GM19438 (cell line): ENCODE measurements at regions not wholly inside any gene's neighbourhood (a gene's known extent, or its start where the extent isn't known, plus 50 kb on each side); places are given as distances from the start of the nearest gene placed in this dataset.
"Not testable (repeated sequence)": the region's sequence is repeated elsewhere in the genome, so short reads cannot be mapped to it uniquely, and the experiment has no call there.

ENCODE experiments used
- ATAC-seq: cut with Tn5 transposase; IDR thresholded peaks from one replicate; pipeline ENCODE4 v1.9.1; 2021; ENCODE audit warnings: low read depth; ENCODE audit not compliant: unreplicated experiment

DNA sequence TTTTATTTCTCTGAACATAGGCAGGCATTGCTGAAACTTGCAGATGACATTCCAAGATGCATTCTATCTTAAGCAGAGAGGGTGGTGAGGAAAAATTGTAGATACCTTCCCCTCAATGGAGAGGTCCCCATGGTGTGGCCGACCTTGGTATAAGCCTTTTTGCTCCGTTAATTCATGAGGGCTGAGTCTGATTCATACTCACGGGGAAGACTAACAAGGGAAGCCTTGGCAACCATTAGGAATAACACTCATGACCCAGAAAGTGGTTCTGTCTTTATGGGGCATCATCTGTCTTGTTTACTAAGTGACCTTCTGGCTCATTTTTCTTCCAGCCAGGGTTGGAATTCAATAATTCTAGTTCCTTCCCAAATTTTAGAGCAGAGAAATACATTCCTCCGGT lies 148.3 kb downstream of the ADRA2C start:
- not testable (repeated sequence) for ATAC-seq

DNA sequence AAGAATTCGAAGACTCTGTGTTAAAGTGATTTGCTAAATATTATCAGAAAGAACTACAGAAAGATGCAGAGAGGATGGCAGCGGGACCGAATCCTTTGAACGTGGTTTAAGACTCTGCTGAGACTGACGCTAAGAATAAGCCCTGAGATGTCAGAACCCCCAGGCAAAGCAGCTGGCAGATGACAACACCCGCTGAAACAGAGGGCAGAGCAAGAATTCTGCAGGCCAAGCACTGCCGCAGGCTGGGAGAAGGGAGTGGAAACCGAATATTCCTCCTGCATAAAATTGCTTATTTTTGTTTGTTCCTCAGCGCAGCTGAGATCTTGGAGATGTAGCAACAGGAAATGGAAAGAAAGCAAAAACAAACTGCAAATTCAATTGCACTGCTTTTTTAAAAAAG lies 153.3 kb downstream of the ADRA2C start:
- ATAC-seq = not testable (repeated sequence)

DNA sequence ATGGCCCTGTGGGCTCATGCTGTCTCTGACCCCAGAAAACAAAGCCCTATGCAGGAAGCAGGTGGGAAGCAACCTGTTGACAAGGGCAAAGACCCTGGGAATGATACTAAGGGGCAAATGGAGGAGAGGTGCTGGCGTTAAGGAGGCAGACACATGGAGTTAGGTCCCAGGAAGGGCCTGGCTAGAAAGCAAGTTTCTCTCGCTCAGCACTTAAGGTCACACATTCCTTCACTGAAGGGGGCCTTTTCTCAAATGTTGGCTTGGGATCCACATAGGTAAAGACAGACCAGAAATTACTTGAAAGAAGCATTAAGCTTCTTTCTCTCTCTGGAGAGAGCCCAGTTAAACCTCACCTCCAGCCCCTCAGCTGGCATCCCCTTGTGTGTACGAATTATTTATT lies 155.7 kb downstream of the ADRA2C start:
- not testable (repeated sequence) for ATAC-seq

DNA sequence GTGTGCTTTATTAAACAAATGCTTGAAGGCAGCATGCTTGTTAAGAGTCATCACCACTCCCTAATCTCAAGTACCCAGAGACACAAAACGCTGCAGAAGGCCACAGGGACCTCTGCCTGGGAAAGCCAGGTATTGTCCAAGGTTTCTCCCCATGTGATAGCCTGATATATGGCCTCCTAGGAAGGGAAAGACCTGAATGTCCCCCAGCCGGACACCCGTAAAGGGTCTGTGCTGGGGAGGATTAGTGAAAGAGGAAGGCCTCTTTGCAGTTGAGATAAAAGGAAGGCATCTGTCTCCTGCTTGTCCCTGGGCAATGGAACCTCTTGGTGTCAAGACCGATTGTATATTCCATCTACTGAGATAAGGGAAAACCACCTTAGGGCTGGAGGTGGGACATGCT lies 159.7 kb downstream of the ADRA2C start:
- not testable (repeated sequence) for ATAC-seq

DNA sequence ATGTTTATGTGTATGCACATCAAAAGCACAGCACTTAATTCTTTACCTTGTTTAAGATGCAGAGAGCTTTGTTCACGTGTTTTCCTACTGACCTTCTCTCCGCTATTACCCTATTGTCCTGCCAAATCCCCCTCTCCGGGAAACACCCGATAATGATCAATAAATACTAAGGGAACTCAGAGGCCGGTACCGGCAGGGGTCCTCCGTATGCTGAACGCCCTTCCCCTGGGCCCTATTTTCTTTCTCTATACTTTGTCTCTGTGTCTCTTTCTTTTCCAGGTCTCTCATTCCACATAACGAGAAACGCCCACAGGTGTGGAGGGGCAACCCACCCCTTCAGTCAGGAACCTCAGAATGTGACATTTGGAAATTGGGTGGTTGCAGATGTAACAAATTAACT lies 160.1 kb downstream of the ADRA2C start:
- ATAC-seq = not testable (repeated sequence)

DNA sequence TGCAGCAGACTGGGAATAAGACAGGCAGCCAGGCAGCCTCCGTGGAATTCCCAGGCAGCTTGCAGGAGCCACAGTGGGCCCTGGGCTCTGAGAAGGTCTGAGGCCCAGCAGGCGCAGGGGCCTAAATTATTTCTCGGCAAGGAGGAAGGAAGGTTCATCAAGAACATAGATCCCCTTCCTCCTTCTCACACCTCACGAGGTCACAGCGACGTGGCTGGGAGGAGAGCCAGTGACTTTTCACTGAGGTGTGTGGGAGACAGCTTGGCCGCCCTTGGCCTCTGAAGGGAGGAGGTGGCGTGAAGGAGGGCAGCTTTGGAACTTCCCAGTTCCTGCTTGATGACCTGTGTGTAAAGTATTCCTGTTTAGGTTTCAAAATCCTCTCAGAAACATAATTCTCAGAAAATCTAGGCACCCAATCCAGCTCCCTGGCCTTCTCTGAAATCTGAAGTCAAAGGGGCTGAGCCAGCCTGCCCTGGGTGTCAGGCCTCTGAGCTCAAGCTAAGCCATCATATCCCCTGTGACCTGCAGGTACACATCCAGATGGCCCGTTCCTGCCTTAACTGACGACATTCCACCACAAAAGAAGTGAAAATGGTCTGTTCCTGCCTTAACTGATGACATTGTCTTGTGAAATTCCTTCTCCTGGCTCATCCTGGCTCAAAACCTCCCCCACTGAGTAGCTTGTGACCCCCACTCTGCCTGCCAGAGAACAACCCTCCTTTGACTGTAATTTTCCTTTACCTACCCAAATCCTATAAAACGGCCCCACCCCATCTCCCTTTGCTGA lies 161.0 kb downstream of the ADRA2C start:
- ATAC-seq = not testable (repeated sequence)

DNA sequence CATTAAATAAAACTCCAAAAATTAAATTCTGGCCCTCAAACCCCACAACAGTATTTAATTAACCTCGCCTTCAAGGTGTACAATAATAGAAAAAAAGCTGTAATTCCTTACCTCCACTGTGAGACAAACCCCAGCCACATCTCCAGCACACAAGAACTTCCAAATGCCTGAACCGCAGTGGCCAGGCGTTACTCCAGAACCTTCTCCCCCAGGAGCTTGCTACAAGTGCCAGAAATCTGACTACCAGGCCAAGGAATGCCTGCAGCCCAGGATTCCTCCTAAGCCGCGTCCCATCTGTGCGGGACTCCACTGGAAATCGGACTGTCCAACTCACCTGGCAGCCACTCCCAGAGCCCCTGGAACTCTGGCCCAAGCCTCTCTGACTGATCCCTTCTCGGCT lies 163.2 kb downstream of the ADRA2C start:
- ATAC-seq = not testable (repeated sequence)

DNA sequence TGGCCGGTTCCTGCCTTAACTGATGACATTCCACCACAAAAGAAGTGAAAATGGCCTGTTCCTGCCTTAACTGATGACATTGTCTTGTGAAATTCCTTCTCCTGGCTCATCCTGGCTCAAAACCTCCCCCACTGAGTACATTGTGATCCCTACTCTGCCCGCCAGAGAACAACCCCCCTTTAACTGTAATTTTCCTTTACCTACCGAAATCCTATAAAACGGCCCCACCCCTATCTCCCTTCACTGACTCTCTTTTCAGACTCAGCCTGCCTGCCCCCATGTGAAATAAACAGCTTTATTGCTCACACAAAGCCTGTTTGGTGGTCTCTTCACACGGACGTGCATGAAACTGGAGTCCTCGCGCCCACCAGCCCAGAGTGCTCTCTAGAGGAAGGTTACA lies 166.5 kb downstream of the ADRA2C start:
- not testable (repeated sequence) for ATAC-seq

DNA sequence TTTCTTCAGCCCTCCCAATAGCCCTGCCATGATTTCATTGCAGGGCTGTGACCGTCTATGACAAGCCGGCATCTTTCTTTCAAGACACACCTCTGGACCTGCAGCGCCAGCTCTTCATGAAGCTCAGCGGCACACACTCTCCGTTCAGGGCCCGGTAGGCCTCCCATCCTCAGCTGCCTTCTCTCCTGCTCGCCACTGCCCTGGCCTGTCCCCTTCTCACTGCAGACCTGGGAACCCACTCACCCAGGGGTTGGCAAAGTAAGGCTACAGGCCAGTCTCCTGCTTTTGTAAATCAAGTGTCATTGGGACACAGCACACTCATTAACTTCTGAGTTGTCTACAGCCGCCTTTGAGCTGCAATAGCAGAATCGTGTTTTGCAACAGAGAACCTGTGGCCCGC lies 169.2 kb downstream of the ADRA2C start:
- not testable (repeated sequence) for ATAC-seq

DNA sequence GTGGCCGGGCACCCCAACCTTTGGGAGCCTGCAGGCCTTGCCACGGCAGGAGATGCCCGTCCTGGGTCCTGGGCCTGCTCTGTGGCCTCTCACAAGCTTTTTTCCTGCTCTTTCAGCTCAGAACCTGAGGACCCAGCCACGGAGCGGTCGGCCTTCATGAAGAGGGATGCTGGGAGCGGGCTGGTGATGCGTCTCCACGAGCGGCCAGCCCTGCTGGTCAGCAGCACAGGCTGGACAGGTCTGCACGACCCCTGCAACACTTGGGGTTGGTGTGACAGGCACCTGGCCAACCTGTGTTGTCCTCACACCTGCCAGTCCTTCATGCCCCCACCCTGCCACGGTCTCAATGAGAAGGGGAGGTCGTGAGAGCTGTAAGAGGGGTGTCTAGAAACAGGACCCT lies 170.0 kb downstream of the ADRA2C start:
- no peak for ATAC-seq

DNA sequence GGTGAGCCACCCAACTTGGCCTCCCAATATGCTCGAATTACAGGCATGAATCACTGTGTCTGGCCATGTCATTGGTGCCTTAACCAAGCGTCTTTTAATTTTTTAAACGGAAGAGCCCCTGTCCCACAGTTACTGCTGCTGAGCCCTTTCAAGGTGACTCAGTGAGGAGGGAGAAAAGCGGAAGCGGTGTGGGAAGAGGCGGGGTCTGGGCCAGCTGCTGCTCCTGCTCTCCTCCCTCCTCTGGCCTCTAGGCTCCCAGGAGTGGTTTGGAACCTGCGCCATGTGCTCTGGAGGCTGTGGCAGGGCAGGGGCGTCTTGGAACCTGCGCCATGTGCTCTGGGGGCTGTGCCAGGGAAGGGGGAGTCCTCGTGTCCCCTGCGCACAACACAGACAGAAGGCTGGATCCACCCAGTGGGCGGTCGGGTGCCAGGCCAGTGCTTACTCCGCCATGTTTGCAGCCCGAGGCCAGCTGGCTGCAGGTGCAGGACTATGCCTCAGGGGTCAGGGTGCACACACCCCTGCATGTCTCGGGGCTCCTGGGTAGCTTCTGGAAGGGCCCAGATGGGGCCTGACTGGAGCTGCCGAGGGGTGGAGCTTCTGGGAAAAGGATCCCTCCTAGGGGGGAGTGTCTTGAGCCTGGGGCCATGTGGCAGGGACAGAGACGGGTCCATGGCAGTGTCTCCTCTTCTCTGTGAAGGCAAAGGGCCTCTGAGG lies 171.8 kb downstream of the ADRA2C start:
- not testable (repeated sequence) for ATAC-seq

DNA sequence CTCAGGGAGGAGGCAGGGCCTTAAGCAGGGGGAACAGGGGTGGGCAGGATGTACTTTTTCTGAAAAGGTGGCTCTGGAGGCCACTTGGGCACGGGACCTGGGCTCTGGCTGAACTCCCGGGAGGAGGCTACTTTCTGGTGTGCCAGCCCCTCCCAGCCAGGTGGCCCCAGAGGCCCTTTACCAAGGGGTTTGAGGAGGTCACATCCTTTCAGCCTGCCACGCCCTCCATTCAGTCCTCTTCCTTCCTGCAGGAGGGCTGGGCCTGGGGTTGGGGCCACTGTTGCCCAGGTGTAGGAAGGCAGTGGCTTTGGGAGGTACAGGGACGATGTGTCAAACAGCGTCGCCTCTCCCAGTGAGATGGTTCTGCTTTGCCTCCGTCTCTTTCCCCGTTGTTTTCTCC lies 172.5 kb downstream of the ADRA2C start:
- ATAC-seq = not testable (repeated sequence)

DNA sequence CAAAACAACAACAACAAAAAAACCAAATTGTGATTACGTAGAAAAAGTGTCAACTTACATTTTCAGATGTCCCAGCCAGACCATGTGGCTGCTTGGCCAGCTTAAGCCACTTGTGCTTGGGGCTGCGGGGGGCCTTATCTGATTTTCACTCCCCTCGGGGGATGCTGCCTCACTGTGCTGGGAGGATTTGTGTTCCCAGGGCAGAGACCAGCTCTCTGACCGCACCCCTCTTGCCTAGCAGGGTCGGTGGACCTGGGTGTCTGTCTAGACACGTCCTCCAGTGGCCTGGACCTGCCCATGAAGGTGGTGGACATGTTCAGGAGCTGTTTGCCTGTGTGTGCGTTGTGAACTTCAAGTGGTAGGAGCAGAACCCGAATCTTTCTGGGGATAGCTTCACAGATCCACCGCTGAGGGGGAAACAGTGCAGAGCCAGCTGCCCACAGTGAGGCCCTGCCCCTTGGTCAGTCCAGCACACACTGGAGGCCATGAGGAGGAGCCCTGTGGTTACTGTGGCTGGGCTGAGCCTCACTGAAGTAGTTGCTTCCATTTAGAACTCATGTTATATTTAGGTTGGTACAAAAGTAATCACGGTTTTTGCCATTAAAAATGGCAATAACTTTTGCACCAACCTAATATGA lies 173.9 kb downstream of the ADRA2C start:
- not testable (repeated sequence) for ATAC-seq

DNA sequence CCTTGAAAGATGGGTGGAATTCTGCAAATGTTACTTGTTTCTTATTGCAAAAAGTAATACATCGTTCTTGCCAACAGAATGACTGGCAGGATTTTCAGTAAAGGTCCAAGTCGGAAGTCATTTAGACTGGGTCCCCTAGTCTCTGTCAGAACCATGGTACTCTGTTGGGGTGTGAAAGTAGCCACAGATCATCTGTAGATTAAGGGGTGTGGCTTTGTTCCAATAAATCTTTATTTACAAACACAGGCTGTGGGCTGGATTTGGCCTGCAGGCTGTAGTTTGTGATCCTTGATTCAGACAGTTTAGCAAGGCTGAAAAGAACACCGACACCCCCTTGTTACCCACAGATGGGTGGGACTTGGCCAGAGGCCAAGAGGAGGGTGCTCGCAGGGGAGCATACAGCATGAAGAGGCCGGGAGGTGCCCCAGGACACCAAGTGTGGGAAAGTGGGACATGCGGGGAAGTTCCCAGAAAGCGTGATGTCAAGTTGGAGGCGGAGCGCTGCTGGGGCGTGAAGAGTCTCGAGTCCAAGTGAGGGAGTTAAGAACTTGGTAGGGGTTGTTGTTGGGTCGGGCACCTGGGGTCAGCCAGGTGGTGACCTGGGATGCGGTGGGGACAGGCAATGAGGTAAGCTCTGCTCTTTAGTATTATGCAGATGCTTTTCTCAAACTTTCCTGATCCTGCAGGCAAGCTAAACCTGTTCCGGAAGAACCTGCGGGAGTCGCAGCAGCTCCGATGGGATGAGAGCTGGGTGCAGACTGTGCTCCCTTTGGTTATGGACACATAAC lies 175.7 kb downstream of the ADRA2C start:
- ATAC-seq = not testable (repeated sequence)

DNA sequence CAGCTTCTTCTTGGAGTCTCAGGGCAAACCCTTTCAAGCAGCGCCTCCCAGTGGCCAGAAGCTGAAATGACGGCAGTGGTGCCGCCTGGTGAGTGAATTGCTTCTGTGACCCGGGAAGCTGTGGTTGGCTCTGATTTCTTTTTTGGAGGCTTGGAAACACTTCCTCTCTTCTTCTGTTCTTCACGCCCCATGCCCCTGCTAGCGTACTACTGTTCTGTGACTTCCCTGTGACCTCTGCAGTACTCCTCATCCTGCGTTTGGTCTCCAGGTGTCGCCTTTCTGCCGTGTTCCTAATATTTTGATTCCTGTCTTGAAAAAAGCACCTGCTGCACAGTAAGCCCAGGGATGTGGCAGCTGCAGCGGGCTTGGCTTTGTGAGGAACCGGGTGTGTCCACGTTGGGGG lies 176.4 kb downstream of the ADRA2C start:
- ATAC-seq = not testable (repeated sequence)

DNA sequence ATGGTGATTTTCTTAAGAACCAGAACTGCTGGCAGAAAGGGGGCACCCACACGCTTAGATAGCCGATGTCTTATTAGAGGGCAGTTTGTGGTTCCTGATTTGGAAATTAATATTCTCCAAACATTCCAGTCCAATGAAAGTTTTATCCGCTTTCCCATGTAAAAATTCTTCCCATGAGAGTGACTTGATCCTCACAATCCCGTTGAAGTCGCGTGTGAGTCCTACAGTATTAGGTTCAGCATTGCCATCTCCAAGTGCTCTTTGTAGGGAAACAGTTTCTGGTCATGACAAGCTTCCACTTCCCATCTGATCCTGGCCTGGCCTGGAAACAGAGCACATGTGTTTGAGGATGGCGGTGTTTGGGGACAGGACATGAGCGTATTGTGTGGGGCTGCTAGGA lies 176.9 kb downstream of the ADRA2C start:
- not testable (repeated sequence) for ATAC-seq

DNA sequence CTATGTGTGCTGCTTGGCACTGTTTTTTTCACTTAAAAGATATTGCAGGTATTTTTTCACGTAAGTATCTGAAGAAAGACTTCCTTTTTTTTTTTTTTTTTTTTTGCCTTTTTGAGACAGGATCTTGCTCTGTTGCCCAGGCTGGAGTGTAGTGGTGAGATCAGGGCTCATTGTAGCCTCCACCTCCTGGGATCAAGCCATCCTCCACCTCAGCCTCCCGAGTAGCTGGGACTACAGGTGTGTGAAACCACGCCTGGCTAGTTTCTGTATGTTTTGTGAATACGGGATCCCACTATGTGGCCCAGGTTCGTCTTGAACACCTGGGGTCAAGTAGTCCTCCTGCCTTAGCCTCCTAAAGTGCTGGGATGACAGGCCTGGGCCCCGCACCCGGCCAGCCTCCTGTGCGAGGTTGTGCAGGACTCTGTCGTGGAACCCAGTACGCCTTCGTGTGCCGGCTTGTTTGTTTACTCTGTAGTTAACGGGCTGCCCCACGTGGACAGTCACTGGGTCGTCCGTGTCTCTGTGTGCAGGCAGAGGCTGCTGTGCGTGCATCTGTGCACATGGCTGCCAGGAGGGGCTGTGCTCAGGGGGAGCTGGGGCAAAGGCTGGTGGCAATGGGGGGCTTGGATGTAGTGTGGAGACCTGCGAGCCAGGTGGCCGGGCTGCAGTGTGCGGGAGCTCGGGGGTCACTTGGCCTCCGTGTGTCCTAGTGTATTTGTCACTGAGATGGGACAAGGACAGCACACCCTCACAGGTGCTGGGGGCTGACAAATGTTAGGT lies 179.5 kb downstream of the ADRA2C start:
- no peak for ATAC-seq

DNA sequence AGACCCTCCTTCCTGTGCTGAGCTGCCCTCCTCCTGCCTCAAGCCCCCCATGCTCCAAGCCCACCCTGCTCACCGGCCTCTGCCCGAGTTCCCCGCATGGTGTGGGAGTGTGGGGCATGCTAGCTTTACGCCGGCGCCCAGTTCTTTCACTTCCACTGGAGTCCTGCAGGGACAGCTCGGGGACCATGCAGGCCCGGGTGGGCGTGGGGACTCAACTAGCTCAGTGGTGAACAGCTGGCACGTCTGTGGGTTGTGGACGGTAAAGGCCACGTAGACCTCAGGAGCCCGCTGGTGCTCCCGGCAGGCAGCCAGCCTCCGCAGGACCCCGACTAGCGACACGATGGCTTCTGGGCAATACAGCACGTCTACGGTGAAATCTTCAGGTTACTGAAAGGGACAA lies 180.4 kb downstream of the ADRA2C start:
- ATAC-seq = not testable (repeated sequence)

DNA sequence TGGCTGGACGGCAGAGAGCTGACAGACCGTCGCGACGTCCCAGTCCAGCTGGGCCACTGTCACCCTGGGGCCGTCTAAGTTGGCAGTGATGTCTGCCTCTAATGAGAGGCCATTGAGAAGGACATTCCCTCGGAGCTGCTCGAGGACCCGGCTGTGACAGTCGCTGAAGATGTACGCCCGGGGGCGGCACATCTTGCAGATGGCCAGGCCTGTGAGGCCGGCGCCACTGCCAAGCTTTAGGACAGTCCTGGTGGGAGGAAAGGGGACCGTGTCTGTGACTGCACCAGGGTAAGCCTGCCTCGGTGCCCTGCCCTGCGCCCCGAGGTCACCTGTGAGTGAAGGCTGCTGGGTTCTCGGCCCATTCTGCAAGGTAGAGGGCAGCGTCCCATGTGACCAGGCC lies 181.6 kb downstream of the ADRA2C start:
- not testable (repeated sequence) for ATAC-seq

DNA sequence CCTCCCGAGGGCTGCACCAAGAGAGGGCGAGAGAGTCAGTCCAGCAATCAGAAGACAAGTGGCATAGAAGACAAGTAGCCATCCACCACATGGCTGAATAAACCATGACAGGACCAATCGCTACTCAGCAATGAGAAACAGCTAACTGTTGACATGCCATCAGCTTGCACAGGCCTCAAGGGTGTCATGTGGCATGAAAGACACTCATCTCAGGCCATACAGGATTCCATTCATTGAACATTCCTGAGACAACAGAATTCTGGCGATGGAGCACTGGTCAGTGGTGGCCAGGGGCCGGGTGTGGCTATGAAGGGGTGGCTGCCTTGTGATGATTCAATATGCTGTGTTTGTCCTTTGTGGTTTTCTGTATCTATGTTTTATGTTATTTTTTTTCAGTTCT lies 182.0 kb downstream of the ADRA2C start:
- ATAC-seq = not testable (repeated sequence)
